ENCODE measurements at regions not wholly inside any gene's neighbourhood (a gene's known extent, or its start where the extent isn't known, plus 50 kb on each side); places are given as distances from the start of the nearest gene placed in this dataset.
"Not testable (repeated sequence)": the region's sequence is repeated elsewhere in the genome, so short reads cannot be mapped to it uniquely, and the experiment has no call there.

- no peak overlapping the region for H3K4me3 ChIP-seq (replicated peaks in 1 of 2; ENCODE audit: low read depth in 2 of 2, low read length in 2 of 2)
- TF ChIP-seq CTCF (IDR thresholded peaks at IDR 0.05; ENCODE audit: low read depth, low read length), result no peak
- DNase-seq (ENCODE audit: low read depth in 2 of 2), result no peak
Measured at GRCh38 chr1:238399558-238399957, 508.8 kb upstream of the ZP4 start.

GRCh38 chr1:238396140-238396539, 505.4 kb upstream of the ZP4 start:
- TF ChIP-seq CTCF (IDR thresholded peaks at IDR 0.05; ENCODE audit: low read depth, low read length), result no peak
- DNase-seq (ENCODE audit: low read depth in 2 of 2), result no peak
- H3K4me3 ChIP-seq (replicated peaks in 1 of 2; ENCODE audit: low read depth in 2 of 2, low read length in 2 of 2), result no peak overlapping the region

- DNase-seq (ENCODE audit: low read depth in 2 of 2), result peak in 1 of 2 donors; percentile 7
- H3K4me3 ChIP-seq (replicated peaks in 1 of 2; ENCODE audit: low read depth in 2 of 2, low read length in 2 of 2), result no peak overlapping the region
- no peak for TF ChIP-seq CTCF (IDR thresholded peaks at IDR 0.05; ENCODE audit: low read depth, low read length)
Measured at GRCh38 chr1:238384381-238384780, 493.7 kb upstream of the ZP4 start.

- no peak overlapping the region for H3K4me3 ChIP-seq (replicated peaks in 1 of 2; ENCODE audit: low read depth in 2 of 2, low read length in 2 of 2)
- TF ChIP-seq CTCF (IDR thresholded peaks at IDR 0.05; ENCODE audit: low read depth, low read length), result no peak
- no peak for DNase-seq (ENCODE audit: low read depth in 2 of 2)
Measured at GRCh38 chr1:238380167-238380566, 489.4 kb upstream of the ZP4 start.

GRCh38 chr1:238379446-238379845, 488.7 kb upstream of the ZP4 start:
- H3K4me3 ChIP-seq (replicated peaks in 1 of 2; ENCODE audit: low read depth in 2 of 2, low read length in 2 of 2); DNase-seq (ENCODE audit: low read depth in 2 of 2): not testable (repeated sequence)

- TF ChIP-seq CTCF (IDR thresholded peaks at IDR 0.05; ENCODE audit: low read depth, low read length), result no peak
- H3K4me3 ChIP-seq (replicated peaks in 1 of 2; ENCODE audit: low read depth in 2 of 2, low read length in 2 of 2), result no peak overlapping the region
- DNase-seq (ENCODE audit: low read depth in 2 of 2), result no peak
Measured at GRCh38 chr1:238377280-238377919, 486.7 kb upstream of the ZP4 start.

- no peak for TF ChIP-seq CTCF (IDR thresholded peaks at IDR 0.05; ENCODE audit: low read depth, low read length)
- H3K4me3 ChIP-seq (replicated peaks in 1 of 2; ENCODE audit: low read depth in 2 of 2, low read length in 2 of 2), result no peak overlapping the region
- no peak for DNase-seq (ENCODE audit: low read depth in 2 of 2)
Measured at GRCh38 chr1:238370599-238370998, 479.9 kb upstream of the ZP4 start.

Data from cardiac fibroblast (primary cell).